ENCODE measurements at regions not wholly inside any gene's neighbourhood (a gene's known extent, or its start where the extent isn't known, plus 50 kb on each side); places are given as distances from the start of the nearest gene placed in this dataset.

- no peak for TF ChIP-seq CTCF (IDR thresholded peaks at IDR 0.05)
Measured at GRCh38 chr11:25755918-25756584, 575.9 kb upstream of the ANO3 start.

- no peak for TF ChIP-seq CTCF (IDR thresholded peaks at IDR 0.05)
Measured at GRCh38 chr11:25758145-25758661, 573.7 kb upstream of the ANO3 start.

GRCh38 chr11:25766332-25767015, 565.5 kb upstream of the ANO3 start:
- TF ChIP-seq CTCF (IDR thresholded peaks at IDR 0.05) = no peak

GRCh38 chr11:25769287-25769686, 562.6 kb upstream of the ANO3 start:
- TF ChIP-seq CTCF (IDR thresholded peaks at IDR 0.05) = no peak

- no peak for TF ChIP-seq CTCF (IDR thresholded peaks at IDR 0.05)
Measured at GRCh38 chr11:25771605-25772004, 560.3 kb upstream of the ANO3 start.

- no peak for TF ChIP-seq CTCF (IDR thresholded peaks at IDR 0.05)
Measured at GRCh38 chr11:25775603-25776002, 556.3 kb upstream of the ANO3 start.

- TF ChIP-seq CTCF (IDR thresholded peaks at IDR 0.05) = no peak
Measured at GRCh38 chr11:25776238-25776637, 555.7 kb upstream of the ANO3 start.
